ENCODE measurements at regions not wholly inside any gene's neighbourhood (a gene's known extent, or its start where the extent isn't known, plus 50 kb on each side); places are given as distances from the start of the nearest gene placed in this dataset.
A peak's percentile ranks its signal among the peaks of the same experiment; 100 is the strongest.
"Not testable (repeated sequence)": the region's sequence is repeated elsewhere in the genome, so short reads cannot be mapped to it uniquely, and the experiment has no call there.

DNA sequence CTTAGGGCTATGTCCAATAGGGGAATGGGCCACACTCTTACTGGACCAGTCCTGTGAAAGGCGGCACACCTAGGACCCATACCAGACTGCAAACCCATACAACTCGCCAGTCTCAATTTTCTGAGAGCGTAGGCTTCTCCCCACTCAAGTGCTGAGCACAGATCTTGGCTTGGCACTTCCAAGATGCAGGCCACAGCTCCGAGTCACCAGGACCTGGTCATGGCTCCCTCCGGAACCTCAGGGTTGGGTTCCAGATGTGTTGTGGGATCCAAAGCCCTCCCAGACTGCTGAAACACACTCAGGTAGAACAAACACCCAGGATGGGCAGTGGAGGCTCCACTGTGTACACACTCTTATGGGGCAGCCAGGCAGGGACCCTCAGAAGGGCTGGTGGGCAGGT lies 103.3 kb downstream of the TMEM144 start:
- DNase-seq: no peak

DNA sequence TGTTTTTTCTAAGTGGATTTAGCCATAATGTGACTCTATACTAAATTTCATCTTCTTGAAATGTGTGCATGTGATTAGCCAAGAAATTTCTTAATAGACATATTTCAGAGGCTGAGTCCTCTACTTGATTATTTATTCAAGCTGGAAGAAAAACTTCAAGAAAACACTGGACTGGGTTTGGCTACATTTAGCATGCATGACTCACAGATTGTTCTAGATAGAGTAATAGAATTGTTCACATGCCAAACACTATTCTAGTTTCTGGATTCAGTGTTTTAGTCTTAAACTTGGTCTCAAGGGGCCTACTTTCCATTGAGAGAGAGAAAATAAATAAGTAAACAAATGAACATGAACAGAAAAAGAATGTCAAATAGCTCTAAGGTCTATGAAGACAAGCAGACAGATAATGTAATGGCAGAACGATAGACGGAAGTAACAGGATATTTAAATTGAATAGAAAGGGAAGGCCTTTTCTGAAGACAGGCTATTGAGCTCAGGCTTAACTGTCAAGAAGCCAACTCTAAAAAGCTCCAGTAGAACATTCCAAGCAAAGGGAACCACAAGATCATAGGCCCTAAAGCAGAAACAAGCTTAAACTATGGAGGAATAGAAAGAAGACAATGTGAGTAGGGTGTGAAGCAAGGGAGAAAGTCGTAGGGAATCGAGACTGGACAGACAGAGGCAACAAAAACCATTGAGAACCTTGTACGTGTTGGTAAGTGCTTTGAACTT lies 104.6 kb downstream of the TMEM144 start:
- peak; percentile 56 for DNase-seq

DNA sequence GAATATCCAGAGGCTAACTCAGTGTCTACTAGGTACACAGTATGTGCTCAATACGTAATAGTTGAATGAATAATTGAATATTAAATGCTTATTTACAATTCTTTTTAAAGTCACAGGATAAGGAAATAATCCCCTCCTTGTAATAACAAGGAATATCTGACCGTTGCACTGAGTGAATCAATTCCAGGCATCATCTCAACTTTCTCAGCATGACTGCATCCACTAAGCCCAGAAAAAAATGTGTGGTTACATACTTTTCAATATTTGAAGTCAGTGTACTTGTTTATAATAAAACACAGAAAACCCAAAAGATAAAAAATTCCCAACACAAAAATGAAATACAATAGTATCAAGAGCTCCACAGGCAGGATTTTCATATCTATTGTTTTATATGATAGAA lies 105.4 kb downstream of the TMEM144 start:
- no peak for DNase-seq

DNA sequence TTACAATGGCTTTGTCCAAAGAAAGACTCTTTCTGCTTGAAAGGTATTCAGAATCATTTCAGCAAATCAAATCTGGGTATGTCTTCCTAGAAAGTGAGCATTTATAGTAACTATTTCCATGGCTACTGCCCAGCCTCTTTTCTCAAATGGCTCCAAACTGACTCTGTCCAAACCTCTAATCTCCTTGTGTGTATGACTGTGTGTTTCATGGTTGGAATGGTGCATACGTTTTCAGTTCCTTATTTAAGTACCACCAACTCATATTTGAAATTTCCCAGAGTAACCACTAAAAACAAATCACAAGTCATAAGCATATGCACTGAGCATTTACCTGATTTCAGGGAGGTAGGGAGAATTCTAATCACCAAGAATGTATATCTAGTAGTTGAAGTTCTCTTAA lies 106.0 kb downstream of the TMEM144 start:
- DNase-seq: no peak

DNA sequence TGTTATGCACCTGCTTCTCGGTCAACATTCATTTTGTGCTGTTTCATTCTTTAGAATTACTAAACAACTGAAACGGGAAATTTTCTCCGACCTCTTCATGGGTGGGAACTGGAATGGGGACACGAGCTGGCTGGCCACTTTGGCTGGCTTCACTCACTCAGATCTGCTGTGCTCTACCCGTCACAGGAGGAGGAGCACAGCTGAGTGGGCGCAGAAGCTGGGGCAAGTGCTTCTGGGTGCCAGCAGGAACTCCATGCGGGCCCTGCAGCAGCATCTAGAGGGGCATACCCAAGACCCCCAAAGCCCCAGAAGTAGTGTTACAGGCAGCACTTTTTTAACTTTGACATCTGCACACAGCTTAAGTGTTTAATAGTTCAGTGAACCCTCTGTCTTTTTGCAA lies 109.6 kb downstream of the TMEM144 start:
- DNase-seq: no peak

DNA sequence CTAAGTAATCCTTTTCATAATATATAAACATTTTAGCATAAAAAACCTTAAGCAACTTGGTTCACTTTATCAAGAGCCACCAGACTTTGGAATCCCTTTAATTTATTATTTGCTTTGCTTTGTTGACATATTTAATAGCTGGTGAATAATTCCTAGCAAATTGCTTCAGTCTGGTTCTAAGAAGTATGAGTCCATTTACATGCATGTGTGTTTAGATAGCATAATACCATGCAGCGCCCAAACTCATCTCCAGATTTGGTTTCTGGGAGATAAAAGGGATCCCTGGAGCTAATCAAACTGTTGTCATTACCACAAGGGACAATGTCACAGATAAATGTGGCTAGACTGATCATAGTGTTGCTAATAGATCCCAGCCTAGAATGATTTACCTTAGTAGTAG lies 111.8 kb downstream of the TMEM144 start:
- no peak for DNase-seq

DNA sequence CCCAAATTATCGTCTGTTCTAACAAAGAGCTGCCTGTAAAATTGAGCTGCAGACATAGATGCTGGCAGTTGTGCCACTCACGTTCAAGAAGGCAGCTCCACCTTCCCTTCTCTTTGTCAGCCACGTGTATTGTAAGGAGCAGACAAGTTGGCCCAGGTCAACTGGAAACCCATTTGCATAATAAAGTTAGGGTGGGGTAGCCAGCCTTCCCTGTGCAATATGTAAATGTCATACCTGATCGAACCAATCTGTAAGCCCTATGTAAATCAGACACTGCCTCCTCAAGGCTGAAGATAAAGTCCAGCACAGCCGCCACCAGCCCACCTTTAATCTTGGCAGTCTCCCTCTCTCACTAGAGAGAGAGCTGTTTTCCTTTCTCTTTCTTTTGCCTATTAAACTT lies 117.2 kb downstream of the TMEM144 start:
- no peak for DNase-seq

DNA sequence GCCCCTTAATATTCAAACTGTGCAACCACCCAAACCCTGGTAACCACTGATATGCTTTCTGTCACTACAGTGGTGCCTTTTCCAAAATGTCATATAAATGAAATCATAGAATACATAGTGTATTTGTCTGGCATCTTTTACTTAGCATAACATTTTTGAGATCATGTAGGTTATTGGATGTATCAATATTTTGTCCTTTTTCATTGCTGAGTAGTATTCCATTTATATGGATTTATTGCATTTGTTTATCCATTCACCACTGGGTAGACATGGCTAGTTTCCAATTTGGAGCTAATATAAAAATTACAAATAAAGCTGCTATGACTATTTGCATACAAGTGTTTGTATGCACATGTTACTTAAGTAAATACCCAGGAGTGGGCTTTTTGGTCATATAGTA lies 121.6 kb downstream of the TMEM144 start:
- no peak for DNase-seq

DNA sequence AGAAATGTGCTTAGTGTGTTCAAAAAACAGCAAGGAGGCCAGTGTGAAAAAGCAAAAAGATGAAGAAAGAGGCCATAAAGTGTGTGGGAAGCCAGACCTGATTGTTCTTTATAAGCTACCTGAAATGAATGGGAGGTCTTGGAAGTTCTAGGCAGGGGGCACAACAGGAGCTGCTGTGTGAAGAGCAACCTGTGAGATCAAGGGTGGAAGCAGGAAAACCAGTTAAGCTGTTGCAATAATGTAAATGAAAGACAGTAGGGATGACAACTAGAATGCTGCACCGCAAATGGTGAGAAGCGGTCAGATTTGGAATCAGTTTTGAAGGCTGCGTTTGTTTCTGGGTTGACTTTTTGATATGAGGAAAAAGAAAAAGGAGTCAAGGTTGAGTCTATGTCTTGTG lies 123.5 kb downstream of the TMEM144 start:
- DNase-seq: no peak

DNA sequence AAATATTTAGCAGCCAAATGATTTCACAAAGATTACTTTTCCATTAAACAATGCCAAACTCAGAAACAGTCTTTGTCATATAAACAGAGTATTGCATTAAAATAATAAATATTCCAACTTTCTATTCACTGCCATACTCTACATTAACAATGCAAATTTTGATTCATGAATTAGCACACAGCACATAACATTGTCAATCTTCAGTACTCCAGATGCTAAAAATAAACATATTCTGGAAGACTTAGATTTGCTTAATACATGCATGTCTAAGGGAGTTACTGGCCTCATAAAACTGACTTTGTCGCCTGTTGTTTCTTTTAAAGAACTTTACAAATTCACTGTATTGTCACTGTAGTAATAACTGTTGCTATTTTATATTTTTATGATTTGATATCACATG lies 131.6 kb downstream of the TMEM144 start:
- no peak for DNase-seq

DNA sequence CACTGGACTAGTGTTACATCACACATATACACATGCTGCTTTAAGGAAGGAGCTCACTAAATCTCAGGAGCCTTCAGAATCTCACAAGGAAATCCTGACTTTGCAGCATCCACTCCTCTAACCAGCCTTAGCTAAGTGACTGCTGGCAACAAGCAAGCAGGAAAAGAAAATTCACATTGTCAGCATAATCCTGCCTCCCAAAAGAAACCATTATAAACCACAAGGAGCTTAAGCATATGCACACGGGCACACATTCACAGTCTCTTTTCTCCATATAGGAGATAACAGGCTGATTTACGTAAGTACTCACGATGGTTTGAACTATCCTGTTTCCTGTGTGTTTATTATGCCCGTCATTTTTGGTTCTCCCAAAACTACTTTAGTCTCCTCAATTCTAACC lies 136.3 kb downstream of the TMEM144 start:
- no peak for DNase-seq

DNA sequence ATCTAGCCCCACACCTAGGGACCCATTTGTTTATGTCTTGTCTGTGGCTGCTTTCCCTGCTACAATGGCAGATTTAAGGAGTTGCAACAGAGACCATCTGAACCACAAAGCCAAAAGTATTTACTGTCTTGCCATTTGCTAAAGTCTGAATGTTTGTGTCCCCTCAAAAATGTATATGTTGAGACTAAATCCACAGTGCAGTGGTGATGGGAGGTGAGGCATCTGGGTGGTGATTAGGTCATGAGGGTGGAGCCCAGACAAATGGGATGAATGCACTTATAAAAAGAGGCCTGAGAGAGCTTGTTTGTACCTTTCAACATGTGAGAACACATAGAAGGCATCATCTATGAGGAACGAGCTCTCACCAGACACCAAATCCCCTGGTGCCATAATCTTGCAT lies 137.3 kb downstream of the TMEM144 start:
- DNase-seq: no peak

DNA sequence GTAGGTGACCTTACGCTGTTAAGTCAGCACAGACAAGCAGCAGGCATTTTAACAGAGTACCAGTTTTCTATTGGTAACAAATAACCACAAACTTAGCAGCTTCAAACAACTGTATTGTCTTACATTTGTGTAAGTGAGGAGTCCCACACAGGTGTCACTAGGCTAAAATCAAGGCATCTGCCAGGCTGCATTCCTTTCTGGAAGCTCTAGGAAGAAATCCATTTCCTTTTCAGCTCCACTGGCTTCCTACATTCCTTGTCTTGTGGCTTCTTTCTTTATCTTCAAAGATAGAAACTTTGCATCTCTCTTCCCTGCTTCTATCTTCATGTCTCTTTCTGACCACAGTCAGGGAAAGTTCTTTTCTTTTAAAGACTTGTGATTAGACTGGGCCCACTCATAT lies 139.9 kb downstream of the TMEM144 start:
- DNase-seq: no peak

DNA sequence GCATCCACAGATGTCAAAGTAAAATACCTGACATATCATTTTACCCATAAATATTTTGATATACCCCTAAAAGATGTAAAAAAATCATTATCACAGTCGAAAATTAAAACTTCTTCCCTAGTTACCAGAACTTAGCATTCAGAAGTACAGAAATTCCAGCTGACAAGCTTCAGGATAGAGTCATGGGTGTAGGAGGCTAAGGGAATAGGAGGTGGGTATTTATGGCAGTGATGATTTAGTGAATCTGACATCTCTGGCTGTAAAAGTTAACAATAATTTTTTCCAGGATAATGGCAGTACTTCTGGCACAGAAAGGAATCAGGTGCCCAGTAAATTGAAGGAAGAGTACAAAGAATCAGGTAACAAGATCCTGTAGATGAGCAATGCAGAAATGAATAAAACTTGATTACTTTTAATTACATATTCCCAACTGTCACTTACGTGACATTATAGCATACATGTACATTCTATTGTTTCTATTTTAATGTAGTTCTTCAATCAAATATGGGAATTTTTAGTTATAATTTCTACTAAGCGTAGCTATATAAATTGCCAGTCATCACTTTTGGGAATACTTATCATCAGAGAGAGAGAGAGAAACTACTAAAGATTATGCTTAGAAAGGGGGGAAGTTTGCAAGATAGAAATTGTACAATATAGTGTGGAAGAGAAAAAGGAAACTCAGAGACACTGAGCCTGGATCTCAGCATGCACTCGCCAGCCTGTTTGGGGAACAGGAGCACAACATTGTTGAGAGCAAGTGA lies 143.4 kb downstream of the TMEM144 start:
- no peak for DNase-seq

DNA sequence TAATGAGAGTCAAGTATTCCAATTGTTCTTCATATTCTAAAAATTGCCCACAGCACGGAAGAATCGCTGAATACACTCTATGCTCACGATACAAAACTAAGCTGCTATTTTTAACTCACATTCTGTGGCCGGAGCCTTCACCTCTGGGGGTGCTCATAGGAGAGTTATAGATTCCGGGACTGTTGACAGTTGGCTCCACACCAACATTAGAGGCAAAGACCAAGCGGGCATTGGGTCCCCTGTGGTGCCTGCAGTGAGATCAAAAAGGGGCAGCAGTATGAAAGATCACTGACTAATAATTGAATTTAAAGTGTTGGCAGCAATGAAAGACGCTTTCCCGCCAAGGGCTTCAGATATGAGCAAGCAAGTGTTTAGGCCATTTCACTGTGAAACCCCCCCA lies 146.0 kb downstream of the TMEM144 start:
- DNase-seq: no peak

DNA sequence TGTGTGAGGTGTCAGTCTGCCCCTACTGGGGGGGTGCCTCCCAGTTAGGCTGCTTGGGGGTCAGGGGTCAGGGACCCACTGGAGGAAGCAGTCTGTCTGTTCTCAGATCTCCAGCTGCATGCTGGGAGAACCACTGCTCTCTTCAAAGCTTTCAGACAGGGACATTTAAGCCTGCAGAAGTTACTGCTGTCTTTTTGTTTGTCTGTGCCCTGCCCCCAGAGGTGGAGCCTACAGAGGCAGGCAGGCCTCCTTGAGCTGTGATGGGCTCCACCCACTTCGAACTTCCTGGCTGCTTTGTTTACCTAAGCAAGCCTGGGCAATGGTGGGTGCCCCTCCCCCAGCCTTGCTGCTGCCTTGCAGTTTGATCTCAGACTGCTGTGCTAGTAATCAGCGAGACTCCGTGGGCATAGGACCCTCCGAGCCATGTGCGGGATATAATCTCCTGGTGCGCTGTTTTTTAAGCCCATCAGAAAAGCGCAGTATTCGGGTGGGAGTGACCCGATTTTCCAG lies 153.7 kb upstream of the RXFP1 start:
- DNase-seq: not testable (repeated sequence)

DNA sequence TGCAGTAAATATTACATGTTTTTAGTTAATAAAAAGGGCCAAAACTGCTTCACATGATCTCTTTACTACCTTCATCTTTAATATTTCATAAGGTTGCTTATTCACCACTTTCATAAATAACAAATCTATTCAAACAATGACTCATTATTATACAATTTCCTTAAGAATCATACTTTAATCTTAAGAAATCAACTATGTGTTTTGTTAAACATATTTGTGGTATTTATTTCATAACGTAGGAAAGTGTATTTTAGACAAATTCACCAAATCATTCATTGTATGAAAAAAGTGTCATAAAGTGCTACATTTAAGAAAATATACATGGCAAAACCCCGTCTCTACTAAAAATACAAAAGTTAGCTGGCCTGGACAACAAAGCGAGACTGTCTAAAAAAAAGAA lies 150.5 kb upstream of the RXFP1 start:
- no peak for DNase-seq

DNA sequence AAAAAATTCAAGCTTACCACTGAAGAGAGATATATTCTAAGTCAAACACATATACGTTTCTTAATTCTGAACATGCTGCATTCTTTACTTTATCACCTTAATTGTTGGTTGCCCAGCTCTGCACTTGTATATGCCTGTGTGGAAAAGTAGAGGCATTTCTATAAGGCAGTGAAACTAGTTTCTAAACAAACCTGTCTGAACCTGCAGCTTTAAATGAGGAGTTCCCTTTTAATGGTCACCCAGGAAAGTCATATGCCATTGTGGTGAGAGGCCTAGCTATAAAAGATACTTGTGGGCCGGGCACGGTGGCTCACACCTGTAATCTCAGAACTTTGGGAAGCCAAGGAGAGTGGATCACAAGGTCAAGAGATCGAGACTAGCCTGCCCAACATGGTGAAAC lies 147.4 kb upstream of the RXFP1 start:
- no peak for DNase-seq

DNA sequence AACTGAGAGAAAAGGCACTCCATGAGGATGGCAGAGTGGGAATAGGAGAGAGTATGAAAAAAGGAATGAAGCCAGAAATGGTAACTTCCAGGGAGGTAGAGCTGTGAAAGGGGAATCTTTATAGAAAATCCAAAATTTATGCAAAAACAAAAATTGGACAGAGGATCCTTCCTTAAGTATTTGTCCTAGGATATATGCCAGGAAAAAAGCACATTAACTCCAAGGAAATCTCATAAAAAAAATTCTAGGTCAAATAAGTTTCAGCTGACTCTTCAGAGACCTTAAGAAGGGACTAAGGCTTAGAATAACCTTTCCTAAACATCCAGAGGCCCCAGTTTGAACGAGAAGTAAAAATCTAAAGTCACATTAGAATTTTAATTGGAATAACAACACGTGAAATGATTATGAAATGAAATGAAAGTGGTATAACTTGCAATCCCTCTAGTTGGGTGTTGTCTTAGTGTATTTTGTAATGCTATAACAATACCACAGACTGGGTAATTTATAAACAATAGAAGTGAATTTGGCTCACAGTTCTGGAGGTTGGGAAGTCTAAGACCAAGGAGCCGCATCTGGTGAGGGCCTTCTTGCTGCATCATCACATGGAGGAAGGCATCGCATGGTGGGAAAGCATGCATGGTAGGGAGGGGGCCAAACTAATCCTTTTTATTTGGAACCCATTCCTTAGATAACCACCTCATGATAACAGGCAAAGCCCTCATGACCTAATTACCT lies 145.4 kb upstream of the RXFP1 start:
- peak; percentile 46 for DNase-seq

DNA sequence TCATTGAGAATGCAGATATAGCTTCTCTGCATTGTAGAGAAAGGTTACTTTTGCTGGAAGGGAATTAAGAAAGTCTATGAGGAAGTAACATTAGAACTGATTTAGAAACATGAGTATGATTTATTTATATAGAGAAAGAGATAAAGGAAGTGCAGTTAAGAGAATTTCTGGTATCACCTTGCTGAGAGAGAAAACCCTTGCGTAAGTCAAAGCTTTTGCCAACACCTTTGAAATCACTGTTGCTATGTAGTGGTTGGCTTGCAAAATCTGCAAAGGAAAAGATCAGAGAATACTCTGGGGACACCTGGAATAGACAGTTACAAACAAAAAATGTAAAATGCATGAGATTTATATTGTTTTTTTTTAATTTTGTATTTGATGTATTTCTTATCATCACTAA lies 137.3 kb upstream of the RXFP1 start:
- no peak for DNase-seq

DNA sequence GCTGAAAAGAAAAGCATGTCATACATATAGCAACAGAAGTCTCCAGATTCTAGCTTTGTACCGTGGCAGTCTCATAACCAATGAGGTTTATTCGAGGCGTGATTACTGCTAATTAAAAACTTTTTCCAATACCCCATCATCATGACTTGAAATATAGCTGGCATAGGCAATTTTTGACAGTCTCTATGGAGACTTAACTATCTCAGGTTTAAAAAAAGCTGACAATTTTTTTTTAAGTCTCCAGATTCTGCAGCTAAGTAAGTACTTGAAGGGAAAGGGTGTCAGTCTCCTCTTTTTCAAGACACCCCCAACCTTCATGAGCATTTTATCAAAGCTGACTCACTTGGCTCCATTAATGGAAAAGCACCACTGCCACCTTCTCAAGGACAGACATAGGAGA lies 126.3 kb upstream of the RXFP1 start:
- no peak for DNase-seq

DNA sequence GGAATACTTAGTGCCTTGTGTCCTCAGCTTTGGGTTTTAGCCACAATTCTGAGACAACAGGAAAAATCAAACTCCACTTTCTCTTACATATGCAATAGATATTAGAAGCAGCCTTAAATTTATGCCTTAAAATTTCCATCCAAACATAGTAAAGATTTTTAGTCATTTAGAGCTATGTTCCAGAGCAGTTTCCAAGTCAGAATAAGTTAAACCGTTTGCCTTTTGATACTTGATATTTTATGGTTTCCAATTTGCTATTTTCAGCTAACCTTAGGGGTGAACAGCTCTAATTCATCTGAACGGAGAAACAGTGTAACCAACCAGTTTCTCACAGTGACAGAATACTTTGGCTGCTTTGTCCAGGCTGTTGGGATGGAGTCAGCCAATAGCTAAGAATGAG lies 125.8 kb upstream of the RXFP1 start:
- peak; percentile 55 for DNase-seq

DNA sequence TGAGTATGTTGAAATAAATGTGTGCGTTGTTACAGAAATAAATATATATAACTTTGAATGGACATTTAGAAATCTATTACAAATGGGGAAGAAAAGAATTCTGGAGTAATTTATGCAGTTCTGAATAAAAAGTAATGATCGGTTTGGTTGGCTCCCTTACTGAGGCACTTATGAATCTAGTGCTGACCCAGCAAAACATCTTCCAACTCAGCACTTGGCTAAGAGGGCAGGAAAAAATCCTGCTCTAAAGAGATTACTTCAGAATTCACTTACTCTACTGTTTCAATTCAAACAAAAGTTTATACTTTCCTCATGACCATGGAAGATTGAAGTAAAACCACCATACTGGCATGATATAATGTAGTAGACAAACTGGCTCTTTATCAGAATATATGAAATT lies 123.9 kb upstream of the RXFP1 start:
- DNase-seq: no peak

Measured in muscle of arm (tissue), 1 donor.